Activated naive CD8-positive, alpha-beta T cell treated with anti-CD3 and anti-CD28 coated beads for 36 hours (primary cell): ENCODE measurements at regions not wholly inside any gene's neighbourhood (a gene's known extent, or its start where the extent isn't known, plus 50 kb on each side); places are given as distances from the start of the nearest gene placed in this dataset.
"Not testable (repeated sequence)": the region's sequence is repeated elsewhere in the genome, so short reads cannot be mapped to it uniquely, and the experiment has no call there.

ENCODE experiments used
- DNase-seq: peaks from one replicate; pipeline ENCODE4 v3.0.0; 2021
- H3K27ac Mint-ChIP-seq: one replicate; pipeline ENCODE4 v1.8.0; 2022; ENCODE audit warnings: mild to moderate bottlenecking, moderate library complexity, mixed read lengths
- H3K27me3 Mint-ChIP-seq: one replicate; pipeline ENCODE4 v1.8.0; 2022; ENCODE audit warnings: mild to moderate bottlenecking, mixed read lengths
- H3K36me3 Mint-ChIP-seq: one replicate; pipeline ENCODE4 v1.8.0; 2021; ENCODE audit warnings: mild to moderate bottlenecking, mixed read lengths
- H3K4me1 Mint-ChIP-seq: one replicate; pipeline ENCODE4 v1.8.0; 2021; ENCODE audit warnings: mixed read lengths
- H3K4me3 Mint-ChIP-seq: one replicate; pipeline ENCODE4 v1.8.0; 2022; ENCODE audit warnings: mild to moderate bottlenecking, moderate library complexity, mixed read lengths
- H3K9me3 Mint-ChIP-seq: one replicate; pipeline ENCODE4 v1.8.0; 2022; ENCODE audit warnings: mixed read lengths

DNA sequence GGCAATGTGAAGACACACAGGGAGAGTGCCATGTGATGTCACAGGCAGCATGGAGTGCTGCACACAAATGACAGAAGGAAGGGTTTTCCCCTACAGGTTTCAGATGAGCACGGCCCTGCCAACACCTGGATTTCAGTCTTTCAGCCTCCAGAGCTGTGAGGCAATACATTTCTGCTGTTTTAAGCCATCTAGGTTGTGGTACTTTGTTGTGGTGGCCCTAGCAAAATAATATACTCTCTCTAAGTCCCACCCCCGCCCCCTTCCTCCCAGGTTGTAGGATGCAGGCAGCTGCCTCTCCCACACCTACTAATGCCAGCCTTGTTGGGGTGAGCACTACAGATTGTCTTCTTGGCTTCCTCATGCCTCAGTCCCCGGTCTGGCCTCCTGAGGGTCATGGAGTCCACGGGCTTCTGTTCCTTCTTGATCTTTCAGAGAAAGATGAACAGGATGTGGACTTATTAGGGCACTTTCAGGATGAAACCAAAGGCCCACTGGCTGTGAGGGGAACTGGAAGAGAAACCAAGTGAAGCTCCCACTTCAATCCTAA lies 180.0 kb downstream of the CD47 start:
- no peaks in the 10 kb centered on the region for H3K9me3 Mint-ChIP-seq
- H3K36me3 Mint-ChIP-seq, result no peaks in the 10 kb centered on the region
- no peaks in the 10 kb centered on the region for H3K27me3 Mint-ChIP-seq
- H3K4me3 Mint-ChIP-seq, result peak overlapping the region; percentile 37
- peak; percentile 42 for DNase-seq
- H3K4me1 Mint-ChIP-seq, result peaks cover 20% of the 10 kb centered on the region
- H3K27ac Mint-ChIP-seq, result peak overlapping the region; percentile 46

DNA sequence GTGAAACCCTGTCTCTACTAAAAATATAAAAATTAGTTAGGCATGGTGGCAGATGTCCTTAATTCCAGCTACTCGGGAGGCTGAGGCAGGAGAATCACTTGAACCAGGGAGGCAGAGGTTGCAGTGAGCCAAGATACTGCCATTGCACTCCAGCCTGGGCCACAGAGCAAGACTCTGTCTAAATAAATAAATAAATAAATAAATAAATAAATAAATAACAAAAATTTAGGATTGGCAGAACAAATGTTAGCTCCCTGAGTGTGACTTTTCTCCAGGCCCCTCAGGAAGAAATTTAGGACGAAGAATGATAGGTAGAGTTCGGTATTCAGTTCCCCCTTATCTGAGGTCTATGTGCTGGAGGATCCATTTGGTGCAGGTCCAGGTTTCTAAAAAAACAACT lies 181.2 kb downstream of the CD47 start:
- DNase-seq, H3K27ac Mint-ChIP-seq, H3K36me3 Mint-ChIP-seq, H3K4me3 Mint-ChIP-seq, H3K9me3 Mint-ChIP-seq, H3K27me3 Mint-ChIP-seq: not testable (repeated sequence)
- peaks cover 20% of the 10 kb centered on the region for H3K4me1 Mint-ChIP-seq

DNA sequence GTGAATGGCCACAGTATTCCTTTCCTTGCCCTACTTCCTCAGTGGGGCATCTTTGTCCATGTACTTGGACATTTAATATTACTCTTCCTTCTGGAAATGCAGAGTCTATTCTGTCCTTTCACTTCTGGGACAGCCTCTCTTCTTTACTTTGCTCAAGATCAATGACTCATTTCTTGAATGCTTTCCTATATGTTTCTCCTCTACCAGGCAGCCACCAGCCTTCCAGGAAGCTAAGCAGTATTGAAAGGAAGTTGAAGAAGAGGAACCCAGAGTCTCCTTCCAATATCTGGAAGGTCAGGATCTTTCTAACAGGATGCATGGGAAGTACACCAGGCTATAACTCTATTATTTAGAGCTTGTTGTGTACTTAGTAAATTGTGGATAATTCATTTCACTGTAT lies 182.8 kb downstream of the CD47 start:
- H3K36me3 Mint-ChIP-seq, result no peaks in the 10 kb centered on the region
- H3K27me3 Mint-ChIP-seq, result no peaks in the 10 kb centered on the region
- H3K4me1 Mint-ChIP-seq, result peaks cover 20% of the 10 kb centered on the region
- no peak overlapping the region for H3K4me3 Mint-ChIP-seq
- H3K27ac Mint-ChIP-seq, result no peak overlapping the region
- no peaks in the 10 kb centered on the region for H3K9me3 Mint-ChIP-seq
- no peak for DNase-seq

DNA sequence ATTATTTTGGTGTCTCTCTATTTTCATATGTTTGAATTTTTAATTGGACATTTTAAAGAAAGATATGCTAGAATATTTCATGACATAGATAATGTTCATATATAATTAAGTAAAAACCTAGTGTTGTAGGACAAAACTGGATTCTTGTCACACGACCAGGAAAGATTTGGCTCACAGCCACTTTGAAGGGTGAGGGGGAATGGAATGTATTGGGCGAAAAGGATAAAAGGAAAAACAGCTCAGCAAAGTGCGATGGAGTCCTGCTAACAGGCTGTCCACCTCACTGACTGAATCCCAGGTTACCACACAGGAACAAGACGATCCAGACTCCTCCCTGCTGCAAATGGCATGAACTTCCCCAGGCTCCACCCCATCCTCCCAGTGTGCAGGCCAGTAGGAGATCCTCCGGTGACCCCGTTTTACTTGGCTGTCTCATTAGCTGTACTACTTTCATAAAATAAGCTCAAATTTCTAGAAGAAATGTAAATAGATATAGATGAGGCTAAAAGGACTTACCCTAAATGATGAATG lies 186.2 kb downstream of the CD47 start:
- Mint-ChIP-seq H3K4me3 (no peak overlapping the region), H3K9me3 (no peaks in the 10 kb centered on the region), H3K4me1 (peaks cover 5% of the 10 kb centered on the region), H3K27me3 (peaks cover 10% of the 10 kb centered on the region), H3K27ac (no peak overlapping the region), H3K36me3 (no peaks in the 10 kb centered on the region)
- no peak for DNase-seq

GRCh38 chr3:107899990-107900651 lies 190.7 kb downstream of the CD47 start:
- H3K9me3 Mint-ChIP-seq, result no peaks in the 10 kb centered on the region
- H3K27ac Mint-ChIP-seq, result no peak overlapping the region
- no peak for DNase-seq
- no peaks in the 10 kb centered on the region for H3K4me1 Mint-ChIP-seq
- peaks cover 24% of the 10 kb centered on the region for H3K27me3 Mint-ChIP-seq
- H3K4me3 Mint-ChIP-seq, result no peak overlapping the region
- H3K36me3 Mint-ChIP-seq, result no peaks in the 10 kb centered on the region

- no peaks in the 10 kb centered on the region for H3K36me3 Mint-ChIP-seq
- H3K27me3 Mint-ChIP-seq, result peaks cover 26% of the 10 kb centered on the region
- no peak for DNase-seq
- no peak overlapping the region for H3K4me3 Mint-ChIP-seq
- H3K27ac Mint-ChIP-seq, result no peak overlapping the region
- H3K4me1 Mint-ChIP-seq, result peaks cover 4% of the 10 kb centered on the region
- H3K9me3 Mint-ChIP-seq, result no peaks in the 10 kb centered on the region
Observed at GRCh38 chr3:107897471-107898061, 193.3 kb downstream of the CD47 start.

DNA sequence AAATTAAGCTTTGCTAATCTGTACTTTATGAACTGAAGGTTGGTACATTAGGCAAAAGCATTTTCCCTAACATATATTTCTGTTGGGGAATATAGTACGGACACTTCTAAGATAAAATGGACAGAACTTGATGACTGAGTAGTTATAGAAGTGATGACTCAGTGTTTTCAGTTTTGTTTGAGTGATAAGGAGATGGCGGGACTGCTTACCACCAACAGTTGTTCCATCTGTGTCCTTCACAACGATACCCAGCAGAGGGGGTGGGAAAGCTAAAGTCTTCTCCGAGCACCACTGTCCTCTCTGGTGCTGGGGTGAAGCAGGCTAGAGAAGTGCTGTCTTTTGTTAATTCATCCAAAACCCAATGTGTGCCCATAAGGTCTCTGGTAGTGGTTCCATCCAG lies 195.8 kb downstream of the CD47 start:
- Mint-ChIP-seq H3K27me3 (peaks cover 16% of the 10 kb centered on the region), H3K9me3 (no peaks in the 10 kb centered on the region)

GRCh38 chr3:107892955-107893624 lies 197.7 kb downstream of the CD47 start:
- Mint-ChIP-seq H3K9me3 (peaks cover 2% of the 10 kb centered on the region), H3K27ac (no peak overlapping the region), H3K4me3 (no peak overlapping the region), H3K36me3 (no peaks in the 10 kb centered on the region), H3K27me3 (peaks cover 16% of the 10 kb centered on the region), H3K4me1 (peaks cover 4% of the 10 kb centered on the region)
- DNase-seq, result no peak

More for the DNA sequence above, 195.8 kb downstream of the CD47 start:
- Mint-ChIP-seq H3K4me1 (peaks cover 4% of the 10 kb centered on the region), H3K36me3 (no peaks in the 10 kb centered on the region), H3K4me3 (no peak overlapping the region), H3K27ac (no peak overlapping the region)
- DNase-seq, result no peak

GRCh38 chr3:107884719-107885460 lies 205.9 kb downstream of the CD47 start:
- Mint-ChIP-seq H3K27ac (no peak overlapping the region), H3K36me3 (no peaks in the 10 kb centered on the region)
- DNase-seq, result no peak

DNA sequence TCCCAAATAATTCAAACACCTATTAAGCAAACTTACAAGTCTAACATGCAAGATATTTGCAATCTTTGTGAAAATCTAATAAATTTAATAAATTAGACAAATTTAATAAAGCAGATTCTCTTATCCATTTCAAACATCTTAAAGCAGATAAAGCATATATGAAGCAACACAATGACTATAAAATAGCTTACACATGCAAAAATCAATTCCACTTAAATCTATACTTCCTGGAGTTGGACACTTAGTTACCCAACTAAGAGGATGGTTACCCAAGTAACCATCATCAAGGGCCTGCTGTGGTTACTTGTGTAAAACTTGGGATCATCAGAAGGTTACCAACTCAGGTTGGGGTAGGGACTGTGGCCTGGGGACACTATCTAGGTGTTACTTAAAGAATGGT lies 206.8 kb downstream of the CD47 start:
- H3K36me3 Mint-ChIP-seq, result no peaks in the 10 kb centered on the region
- H3K4me3 Mint-ChIP-seq, result no peak overlapping the region
- H3K27ac Mint-ChIP-seq, result no peak overlapping the region
- no peaks in the 10 kb centered on the region for H3K9me3 Mint-ChIP-seq
- no peak for DNase-seq
- H3K4me1 Mint-ChIP-seq, result peaks cover 5% of the 10 kb centered on the region
- H3K27me3 Mint-ChIP-seq, result no peaks in the 10 kb centered on the region

More at GRCh38 chr3:107884719-107885460, 205.9 kb downstream of the CD47 start:
- no peak overlapping the region for H3K4me3 Mint-ChIP-seq
- no peaks in the 10 kb centered on the region for H3K27me3 Mint-ChIP-seq
- peaks cover 2% of the 10 kb centered on the region for H3K9me3 Mint-ChIP-seq
- peaks cover 5% of the 10 kb centered on the region for H3K4me1 Mint-ChIP-seq

- no peaks in the 10 kb centered on the region for H3K9me3 Mint-ChIP-seq
- H3K27ac Mint-ChIP-seq, result no peak overlapping the region
- H3K36me3 Mint-ChIP-seq, result no peaks in the 10 kb centered on the region
- no peak for DNase-seq
- H3K4me3 Mint-ChIP-seq, result no peak overlapping the region
- H3K27me3 Mint-ChIP-seq, result no peaks in the 10 kb centered on the region
- H3K4me1 Mint-ChIP-seq, result peaks cover 5% of the 10 kb centered on the region
Observed at GRCh38 chr3:107882881-107883280, 207.9 kb downstream of the CD47 start.

- Mint-ChIP-seq H3K9me3 (no peaks in the 10 kb centered on the region), H3K27ac (no peak overlapping the region), H3K4me3 (no peak overlapping the region), H3K36me3 (no peaks in the 10 kb centered on the region), H3K4me1 (peaks cover 5% of the 10 kb centered on the region), H3K27me3 (no peaks in the 10 kb centered on the region)
- no peak for DNase-seq
Observed at GRCh38 chr3:107882261-107882660, 208.6 kb downstream of the CD47 start.

GRCh38 chr3:107881509-107881908 lies 209.3 kb downstream of the CD47 start:
- H3K4me3 Mint-ChIP-seq, result no peak overlapping the region
- no peaks in the 10 kb centered on the region for H3K27me3 Mint-ChIP-seq
- H3K4me1 Mint-ChIP-seq, result peaks cover 5% of the 10 kb centered on the region
- no peaks in the 10 kb centered on the region for H3K9me3 Mint-ChIP-seq
- H3K36me3 Mint-ChIP-seq, result no peaks in the 10 kb centered on the region
- DNase-seq, result no peak
- H3K27ac Mint-ChIP-seq, result no peak overlapping the region

DNA sequence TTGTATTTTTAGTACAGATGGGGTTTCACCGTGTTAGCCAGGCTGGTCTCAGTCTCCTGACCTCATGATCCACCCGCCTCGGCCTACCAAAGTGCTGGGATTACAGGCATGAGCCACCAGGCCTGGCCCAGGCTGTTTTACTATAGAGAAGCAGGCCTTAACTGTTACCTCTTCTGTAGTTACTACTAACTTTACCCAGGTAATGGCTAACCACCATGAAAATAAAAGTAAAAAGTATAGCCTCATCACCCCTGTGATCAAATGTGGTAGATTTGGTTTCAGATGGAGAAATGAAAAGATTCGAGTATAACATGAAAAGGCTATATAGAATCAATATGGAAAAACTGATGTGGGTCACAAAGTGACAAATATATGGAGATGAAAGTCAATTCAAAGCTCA lies 210.1 kb downstream of the CD47 start:
- H3K4me3 Mint-ChIP-seq, result no peak overlapping the region
- no peaks in the 10 kb centered on the region for H3K9me3 Mint-ChIP-seq
- H3K4me1 Mint-ChIP-seq, result peaks cover 5% of the 10 kb centered on the region
- peak; percentile 4 for DNase-seq
- H3K27ac Mint-ChIP-seq, result no peak overlapping the region
- H3K36me3 Mint-ChIP-seq, result no peaks in the 10 kb centered on the region
- no peaks in the 10 kb centered on the region for H3K27me3 Mint-ChIP-seq

DNA sequence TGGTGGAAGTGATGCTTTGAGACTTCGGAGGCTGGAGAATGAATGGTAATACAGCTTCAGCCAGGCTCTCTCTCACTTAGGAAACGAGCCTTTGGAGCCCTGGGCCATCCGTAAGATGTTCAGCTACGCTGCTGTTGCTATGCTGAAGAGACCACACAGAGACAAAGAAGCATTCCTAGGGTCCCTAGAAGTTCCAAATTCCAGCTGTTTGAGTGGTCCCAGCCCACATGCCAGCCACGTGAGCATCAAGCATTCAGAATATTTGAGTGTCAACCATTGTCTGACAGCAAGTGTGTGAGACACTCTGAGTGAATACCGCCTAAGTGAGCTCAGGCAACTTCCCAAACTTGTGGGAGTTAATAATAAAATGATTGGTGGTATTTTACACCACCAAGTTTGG lies 212.9 kb downstream of the CD47 start:
- peaks cover 12% of the 10 kb centered on the region for H3K27me3 Mint-ChIP-seq
- no peak overlapping the region for H3K4me3 Mint-ChIP-seq
- no peaks in the 10 kb centered on the region for H3K36me3 Mint-ChIP-seq
- H3K4me1 Mint-ChIP-seq, result peaks cover 5% of the 10 kb centered on the region
- H3K27ac Mint-ChIP-seq, result no peak overlapping the region
- no peaks in the 10 kb centered on the region for H3K9me3 Mint-ChIP-seq
- DNase-seq, result no peak
